ENCODE measurements at regions not wholly inside any gene's neighbourhood (a gene's known extent, or its start where the extent isn't known, plus 50 kb on each side); places are given as distances from the start of the nearest gene placed in this dataset.

GRCh38 chr5:84546686-84547085, 162.0 kb upstream of the EDIL3 start:
- no peak overlapping the region for H3K23ac ChIP-seq (ENCODE audit: insufficient read length)
- CTCF ChIA-PET (ENCODE audit: partially characterized antibody) = no interaction called here

More at GRCh38 chr5:84546686-84547085, 162.0 kb upstream of the EDIL3 start:
- Histone ChIP-seq H4K8ac (ENCODE audit: extremely low read depth, insufficient read depth, low read length) (no peak overlapping the region), H2BK12ac (ENCODE audit: low read depth, low read length) (peak overlapping the region; percentile 40; the same call in 1 of the 2 replicates), H2AFZ (ENCODE audit: low read length) (no peak overlapping the region), H2BK15ac (ENCODE audit: low read length) (no peak overlapping the region), H3K4me1 (replicated peaks in 1 of 4; ENCODE audit: control insufficient read depth in 3 of 4, insufficient read depth in 4 of 4, low read length in 3 of 4) (no peaks in the 10 kb centered on the region), H2AK5ac (ENCODE audit: low read depth, low read length) (no peak overlapping the region), H2BK20ac (ENCODE audit: low read length) (no peak overlapping the region), H2BK120ac (replicated peaks; ENCODE audit: low read depth, low read length) (peak overlapping the region; percentile 12), H4K20me1 (replicated peaks in 1 of 2; ENCODE audit: control insufficient read depth in 1 of 2, insufficient read depth in 2 of 2, low read length in 2 of 2) (no peaks in the 10 kb centered on the region), H3K79me2 (ENCODE audit: control insufficient read depth in 1 of 2, insufficient read depth in 2 of 2, low read length in 2 of 2) (no peaks in the 10 kb centered on the region), H3K9ac (replicated peaks in 1 of 4; ENCODE audit: extremely low read depth in 1 of 4, low read depth in 3 of 4, low read length in 3 of 4) (no peak overlapping the region), H3K4ac (replicated peaks; ENCODE audit: insufficient read length, low read depth, low read length) (no peak overlapping the region), H2BK5ac (ENCODE audit: low read depth, low read length) (no peak overlapping the region), H3K27ac (ENCODE audit: low read depth, low read length) (no peak overlapping the region), H3K79me1 (ENCODE audit: low read depth, low read length) (no peaks in the 10 kb centered on the region), H3K23me2 (ENCODE audit: low read depth, low read length) (no peaks in the 10 kb centered on the region), H3K27me3 (replicated peaks in 1 of 4; ENCODE audit: control insufficient read depth in 3 of 4, extremely low read depth in 1 of 4, insufficient read depth in 3 of 4, low read length in 3 of 4) (no peaks in the 10 kb centered on the region), H3K18ac (ENCODE audit: extremely low read depth, low read length) (no peak overlapping the region), H4K5ac (ENCODE audit: insufficient read length, low read depth, low read length) (no peak overlapping the region), H3K4me3 (ENCODE audit: extremely low read depth in 1 of 4, insufficient read depth in 2 of 4, low read depth in 3 of 4, low read length in 4 of 4) (no peak overlapping the region), H4K91ac (replicated peaks; ENCODE audit: insufficient read length, low read length) (no peak overlapping the region), H3K14ac (ENCODE audit: insufficient read length) (no peak overlapping the region), H3K9me3 (ENCODE audit: insufficient read depth in 2 of 2, low read depth in 1 of 2, low read length in 1 of 2) (no peaks in the 10 kb centered on the region), H3K4me2 (ENCODE audit: insufficient read depth in 1 of 2, low read depth in 2 of 2, low read length in 2 of 2) (no peak overlapping the region), H3K36me3 (ENCODE audit: control insufficient read depth in 2 of 4, insufficient read depth in 4 of 4, low read length in 3 of 4) (no peaks in the 10 kb centered on the region), H3K56ac (replicated peaks; ENCODE audit: insufficient read length, low read depth, low read length) (no peak overlapping the region)
- WGBS, 2 experiments (ENCODE audit: extremely low coverage in 1 of 2, insufficient coverage in 1 of 2, insufficient read length in 1 of 2, insufficient replicate concordance in 2 of 2, low coverage in 1 of 2, low lambda C conversion rate in 2 of 2, missing lambda C conversion rate in 1 of 2) = 86% methylated on average over 3 of the region's 3 CpGs; no CpG with 5 or more reads in 1 of the 2 experiments
- FAIRE-seq = no peak
- no peak for DNase-seq (ENCODE audit: low read depth in 1 of 2, low spot score in 2 of 2)
- POLR2A ChIA-PET (ENCODE audit: partially characterized antibody) = no interaction called here
- TF ChIP-seq YY1 (IDR thresholded peaks at IDR 0.05; ENCODE audit: low read depth, low read length) (no peak), RNF2 (IDR thresholded peaks at IDR 0.05; ENCODE audit: borderline replicate concordance, low read depth, low read length, missing control alignments, poor library complexity, severe bottlenecking) (no peak), CEBPB (IDR thresholded peaks at IDR 0.05; ENCODE audit: low read depth, low read length) (no peak), SRF (IDR thresholded peaks at IDR 0.05; ENCODE audit: low read depth, low read length) (no peak), EP300 (IDR thresholded peaks at IDR 0.05; ENCODE audit: borderline replicate concordance in 1 of 2, low read depth in 2 of 2, low read length in 2 of 2) (no peak), NANOG (IDR thresholded peaks at IDR 0.05; ENCODE audit: insufficient read depth, low read depth, low read length, poor library complexity, severe bottlenecking) (no peak), ZNF274 (IDR thresholded peaks at IDR 0.05; ENCODE audit: borderline replicate concordance, extremely low read depth, low read length) (no peak), GTF2F1 (IDR thresholded peaks at IDR 0.05; ENCODE audit: borderline replicate concordance, low read depth, low read length) (no peak), SP1 (IDR thresholded peaks at IDR 0.05; ENCODE audit: low read depth, low read length) (no peak), SUZ12 (IDR thresholded peaks at IDR 0.05; ENCODE audit: low read length) (no peak), FOSL1 (IDR thresholded peaks at IDR 0.05; ENCODE audit: insufficient read depth, low read depth, low read length) (no peak), JUND (IDR thresholded peaks at IDR 0.05; ENCODE audit: low read length) (no peak), RXRA (IDR thresholded peaks at IDR 0.05; ENCODE audit: insufficient read depth, low read depth, low read length) (no peak)

All from H1 (cell line).